ENCODE measurements at regions not wholly inside any gene's neighbourhood (a gene's known extent, or its start where the extent isn't known, plus 50 kb on each side); places are given as distances from the start of the nearest gene placed in this dataset.
A peak's percentile ranks its signal among the peaks of the same experiment; 100 is the strongest.
"Not testable (repeated sequence)": the region's sequence is repeated elsewhere in the genome, so short reads cannot be mapped to it uniquely, and the experiment has no call there.

DNA sequence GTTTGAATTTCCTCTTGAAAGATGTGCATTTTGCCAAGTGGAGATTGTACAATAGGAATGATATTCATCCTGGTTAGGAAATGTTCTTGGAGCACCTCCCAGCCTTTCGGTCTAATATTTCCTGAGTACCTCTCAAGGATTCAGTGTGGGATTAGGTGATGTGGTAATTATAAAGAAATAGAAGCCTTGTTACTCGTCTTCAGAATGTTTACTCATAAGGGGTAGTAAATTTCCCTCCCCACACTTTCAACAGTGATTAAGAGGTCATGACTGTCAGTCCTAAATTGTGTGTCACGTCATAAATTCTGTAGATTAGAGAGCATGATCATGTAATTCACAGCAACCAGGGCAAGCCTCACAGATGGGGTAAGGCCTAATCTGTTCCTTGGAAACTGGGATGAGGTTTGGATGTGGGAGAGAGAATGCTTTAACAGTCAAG, 633.1 kb upstream of the TBL1XR1 start:
- peak; percentile 34 for DNase-seq

DNA sequence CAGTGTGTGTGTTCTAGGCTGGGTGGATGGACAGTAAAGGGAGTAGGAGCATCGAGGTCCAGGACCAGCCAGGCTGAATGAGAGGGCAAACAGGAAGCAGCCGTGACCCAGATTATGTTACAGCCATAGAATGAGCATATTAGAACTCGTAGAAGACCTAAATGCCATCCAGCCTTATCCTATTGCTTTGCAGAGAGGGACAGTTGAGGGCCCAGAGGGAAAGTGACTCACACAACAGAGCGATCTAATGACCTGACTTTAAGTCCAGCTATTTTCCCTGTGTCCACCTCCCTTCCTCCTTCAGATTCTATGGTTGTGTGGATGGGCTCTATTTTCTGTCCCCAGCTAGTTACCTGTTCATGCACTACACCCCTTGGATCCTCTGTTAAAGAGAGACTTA, 634.1 kb upstream of the TBL1XR1 start:
- DNase-seq: peak; percentile 51

DNA sequence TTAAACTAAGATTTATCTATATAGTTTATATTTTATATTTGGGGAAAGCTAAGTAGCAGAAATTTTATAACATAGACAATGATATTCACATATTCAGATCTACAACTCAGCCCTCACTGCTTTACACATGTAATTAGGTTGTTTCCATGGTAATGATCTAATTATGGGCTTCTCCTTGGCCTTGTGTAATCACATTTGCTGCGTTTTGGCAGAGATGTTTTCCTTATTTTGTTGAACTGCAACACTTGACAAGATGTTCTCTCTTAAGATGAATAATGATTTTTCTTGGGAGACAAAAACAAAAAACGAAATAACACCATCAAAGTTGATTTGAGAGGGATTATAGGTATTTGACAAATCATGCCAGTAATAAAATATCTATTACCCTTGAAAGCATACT, 635.6 kb upstream of the TBL1XR1 start:
- DNase-seq: peak; percentile 96

DNA sequence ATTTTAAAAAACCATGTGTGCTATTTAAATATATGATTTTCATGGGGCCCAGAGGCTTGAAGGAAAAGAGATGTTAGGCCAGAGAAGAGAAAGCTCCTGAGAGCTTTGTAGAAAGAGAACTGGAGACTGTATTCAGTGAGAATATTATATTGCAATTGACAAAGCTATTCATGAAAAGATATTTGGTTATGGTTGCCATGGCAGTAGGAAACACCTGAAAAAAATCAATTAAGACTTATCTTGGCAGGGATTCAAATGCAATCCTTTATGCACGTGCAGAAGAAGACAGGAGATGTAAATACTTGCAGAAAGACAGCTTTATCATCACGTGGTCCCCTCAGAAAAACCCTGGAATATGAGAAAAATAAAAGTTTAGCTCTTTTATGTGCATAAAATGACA, 636.0 kb upstream of the TBL1XR1 start:
- DNase-seq: peak; percentile 99

DNA sequence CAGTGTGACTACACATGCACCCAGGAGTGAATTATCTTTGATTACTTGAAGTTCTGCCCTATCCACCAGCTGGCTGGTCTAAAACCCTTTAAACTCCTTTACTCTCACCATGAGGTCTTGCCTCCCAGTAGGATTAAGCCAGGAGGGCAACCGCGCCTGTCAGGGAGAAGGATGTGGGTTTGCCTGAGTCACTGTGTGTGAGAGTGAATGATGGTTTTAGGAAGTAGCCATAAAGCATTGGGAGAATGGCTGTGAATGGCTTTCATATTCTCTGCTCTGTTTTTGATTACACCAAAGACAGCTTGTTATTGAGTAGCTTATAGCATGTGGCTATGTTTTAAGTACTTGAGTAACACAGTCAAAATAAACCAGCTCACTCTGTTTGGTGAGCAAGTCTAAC, 637.7 kb upstream of the TBL1XR1 start:
- peak; percentile 88 for DNase-seq

DNA sequence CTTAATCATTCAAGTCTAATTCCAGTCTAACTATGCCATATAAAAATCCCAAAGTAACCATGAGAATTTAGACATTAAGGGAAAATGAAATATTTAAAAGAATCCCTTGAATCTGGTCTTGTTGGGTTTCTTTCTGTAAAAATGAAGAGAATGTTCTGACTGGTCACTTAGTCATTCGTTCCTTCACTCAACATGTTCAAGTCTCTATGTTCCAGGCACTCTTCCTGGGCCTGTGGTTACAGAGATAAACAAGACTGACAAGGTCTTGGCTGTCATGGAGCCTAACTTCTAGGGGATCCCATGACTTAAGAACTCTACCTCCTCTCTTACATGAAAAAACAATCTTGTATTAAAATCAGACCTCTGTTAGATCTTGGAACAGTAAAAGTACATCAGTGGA, 638.6 kb upstream of the TBL1XR1 start:
- no peak for DNase-seq

DNA sequence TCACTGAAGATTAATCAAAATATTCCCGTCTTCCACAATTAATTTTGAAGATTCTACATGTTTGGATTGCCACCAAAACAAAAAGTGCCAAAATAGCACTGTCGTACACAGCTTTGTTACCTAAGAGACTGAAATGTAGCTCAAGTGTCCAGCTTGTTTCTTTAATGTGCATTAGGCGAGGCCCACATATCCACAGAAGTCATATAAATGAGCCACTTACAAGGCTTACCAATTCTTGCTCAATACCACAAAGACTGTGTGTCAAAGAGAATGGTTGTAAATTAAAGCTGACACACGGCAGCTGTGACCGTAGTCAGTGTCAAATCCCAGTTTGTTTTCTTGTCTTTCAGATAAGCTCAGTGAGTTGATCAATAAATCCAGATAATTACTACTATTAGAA, 639.4 kb upstream of the TBL1XR1 start:
- peak; percentile 92 for DNase-seq

DNA sequence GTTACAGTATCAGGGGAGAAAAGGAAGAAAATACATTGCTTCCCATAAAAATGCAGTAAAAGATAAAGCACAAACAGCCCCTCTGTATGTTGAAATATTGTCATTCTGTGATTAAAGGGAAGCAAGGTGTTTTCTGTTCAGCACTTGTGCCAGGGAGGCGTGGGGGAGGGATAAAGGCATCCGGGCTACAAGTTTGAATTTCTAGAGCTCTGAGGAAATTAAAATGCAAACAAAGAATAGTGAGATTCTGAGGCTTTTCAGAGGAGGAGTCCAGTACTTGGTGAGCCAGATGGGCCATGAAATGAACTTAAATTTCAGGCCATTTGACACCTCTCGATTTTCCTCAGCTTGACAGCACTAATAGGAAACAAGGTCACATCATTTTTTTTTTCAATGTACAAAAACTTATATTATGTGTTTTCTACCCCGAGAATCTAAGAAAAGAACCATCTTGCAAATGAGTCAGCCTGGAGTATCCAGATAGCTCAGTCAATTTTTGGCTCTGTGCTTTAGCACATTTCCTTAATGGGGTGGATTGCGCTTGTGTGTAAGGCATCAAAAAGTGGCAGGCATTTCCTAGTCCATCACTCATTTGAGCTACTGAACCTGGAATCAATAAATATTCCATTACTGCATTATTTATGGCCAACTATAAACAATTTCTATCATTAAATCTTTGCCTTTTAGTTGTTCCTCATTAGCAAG, 640.8 kb upstream of the TBL1XR1 start:
- DNase-seq: no peak

DNA sequence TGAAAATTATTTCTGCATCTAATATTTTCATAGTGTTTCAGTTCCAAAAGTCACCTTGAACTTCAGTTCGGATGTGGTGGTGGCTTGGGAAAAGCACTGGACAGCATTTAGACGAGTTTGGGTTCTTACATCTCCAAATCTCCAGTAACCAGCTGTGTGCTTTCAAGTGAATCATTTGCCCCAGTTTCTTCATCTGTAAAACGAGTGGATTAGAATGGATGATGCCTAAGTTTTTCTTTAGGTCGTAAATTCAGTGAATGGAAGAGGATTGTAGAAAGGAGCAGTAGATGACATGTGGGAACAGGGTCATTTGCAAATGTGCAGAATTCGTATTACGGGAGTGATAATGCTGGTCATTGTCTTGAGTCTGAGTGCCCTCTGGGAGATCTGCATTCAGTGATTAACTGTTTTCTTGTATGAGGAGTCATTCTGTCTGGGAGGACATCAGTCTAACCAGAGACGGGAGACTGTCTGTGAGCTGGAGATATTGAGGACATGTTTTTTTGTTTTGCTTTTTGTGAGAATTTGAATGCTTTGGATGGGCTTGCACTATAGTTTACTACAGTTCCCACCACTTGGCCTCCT, 641.6 kb upstream of the TBL1XR1 start:
- DNase-seq: no peak

DNA sequence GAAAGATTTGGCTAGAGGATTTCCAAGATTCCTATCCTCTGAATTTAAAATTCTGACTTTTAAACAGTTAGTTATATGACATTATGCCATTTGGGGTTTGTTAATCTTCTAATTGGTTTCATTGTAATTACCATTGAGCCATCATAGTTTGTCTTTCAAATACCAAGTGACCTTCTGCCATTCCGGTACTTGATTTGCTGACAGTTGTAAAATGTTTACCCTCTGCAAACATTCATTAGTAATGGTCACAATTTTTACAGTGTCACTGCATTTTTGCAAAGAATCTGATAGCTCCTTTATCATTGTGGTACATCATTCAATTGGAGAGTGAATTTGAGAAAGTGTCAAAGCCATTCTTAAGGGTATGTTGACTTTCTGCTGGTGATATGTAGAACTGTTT, 645.0 kb upstream of the TBL1XR1 start:
- DNase-seq: peak; percentile 49

DNA sequence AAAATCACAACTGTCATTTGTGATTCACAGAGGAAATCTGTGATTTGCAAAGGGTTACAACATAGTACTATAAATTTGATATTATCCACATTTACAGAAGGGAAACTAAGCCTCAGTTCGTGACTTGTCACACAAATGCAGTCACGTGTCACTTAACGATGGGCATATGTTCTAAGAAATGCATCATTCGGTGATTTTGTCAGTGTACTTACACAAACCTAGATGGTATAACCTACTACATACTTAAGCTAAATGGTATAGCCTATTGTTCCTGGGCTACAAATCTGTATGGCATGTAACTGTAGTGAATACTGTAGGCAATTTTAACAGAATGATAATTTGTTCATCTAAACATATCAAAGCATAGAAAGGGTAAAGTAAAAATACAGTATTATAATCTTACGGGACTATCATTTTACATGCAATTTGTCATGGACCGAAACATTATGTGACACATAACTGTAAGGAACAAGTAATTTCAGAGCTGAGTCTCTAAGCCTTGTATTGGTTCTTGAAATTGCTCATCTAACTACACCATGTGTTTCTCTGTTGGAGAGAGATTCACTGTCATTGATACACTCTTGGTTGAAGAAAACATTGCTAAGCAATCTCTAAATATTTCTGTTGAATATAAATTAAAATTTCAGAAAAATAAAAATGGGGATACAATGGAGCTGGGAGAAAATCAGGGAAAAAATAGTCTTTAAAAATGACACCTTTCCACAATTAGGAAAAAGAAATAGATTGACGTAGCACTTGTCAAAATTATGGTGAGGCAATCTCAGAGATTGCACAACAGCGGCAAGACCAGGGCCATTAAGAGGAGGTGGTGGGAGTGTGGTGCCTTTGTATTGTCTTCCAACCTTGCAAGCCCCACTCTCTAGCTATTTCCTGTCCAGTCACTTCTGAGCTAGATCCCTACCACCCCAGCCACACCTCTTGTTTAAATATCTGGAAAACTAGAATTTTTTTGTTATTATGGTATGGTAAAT, 645.8 kb upstream of the TBL1XR1 start:
- DNase-seq: no peak

DNA sequence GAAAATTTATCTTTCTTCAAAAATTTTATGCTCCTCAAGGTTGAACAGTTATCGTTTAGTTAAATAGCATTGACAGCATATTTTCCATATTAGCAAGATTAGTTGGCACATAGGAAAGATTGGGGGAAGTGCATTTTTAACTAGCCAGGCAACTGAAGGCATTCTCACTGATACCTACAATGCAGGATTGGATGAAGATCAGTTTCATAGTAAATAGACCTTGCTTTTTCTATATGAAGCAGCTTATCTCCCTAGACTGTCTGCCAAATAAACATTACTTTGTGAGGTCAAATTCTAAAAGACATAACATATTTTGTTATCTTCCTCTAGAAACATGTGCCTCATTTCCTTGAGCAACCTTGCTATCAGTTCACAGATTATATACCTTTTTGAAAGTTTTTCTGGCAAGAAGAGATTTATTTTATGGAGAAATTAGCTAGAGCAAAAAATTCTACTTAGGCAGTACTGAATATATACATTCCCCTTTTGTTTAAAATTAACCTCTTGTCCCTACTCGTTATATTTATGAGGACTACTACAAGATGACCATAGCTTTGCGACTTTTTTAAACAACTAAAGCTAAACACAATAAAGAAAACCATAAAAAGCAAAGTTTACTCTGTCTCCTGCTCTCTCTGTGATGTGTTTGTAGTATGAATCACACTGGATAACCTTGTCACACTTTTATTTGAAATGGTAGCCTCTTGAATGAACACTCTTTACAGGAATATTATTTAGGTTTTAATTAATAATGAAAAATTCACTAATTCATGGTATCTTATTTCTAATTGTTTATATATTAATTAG, 654.9 kb upstream of the TBL1XR1 start:
- DNase-seq: peak; percentile 11

DNA sequence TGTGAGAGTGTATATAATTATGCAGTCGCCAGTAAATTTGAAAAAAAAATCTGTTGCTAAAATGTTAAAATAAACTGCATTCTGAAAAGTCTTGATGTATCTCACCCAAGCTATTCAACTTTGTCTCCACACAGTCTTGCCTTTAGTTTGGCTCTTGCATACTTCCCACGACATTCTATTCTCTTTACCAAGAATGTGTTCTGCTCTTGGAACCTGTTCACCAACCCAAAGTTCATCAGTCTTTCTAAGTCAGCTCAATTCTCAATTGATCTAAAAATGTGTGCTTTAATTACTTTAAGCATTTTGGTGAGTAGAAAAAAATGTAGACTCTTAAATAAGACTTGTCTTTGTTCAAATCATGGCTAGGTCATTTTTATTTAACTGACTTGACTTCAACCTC, 657.7 kb upstream of the TBL1XR1 start:
- DNase-seq: no peak

DNA sequence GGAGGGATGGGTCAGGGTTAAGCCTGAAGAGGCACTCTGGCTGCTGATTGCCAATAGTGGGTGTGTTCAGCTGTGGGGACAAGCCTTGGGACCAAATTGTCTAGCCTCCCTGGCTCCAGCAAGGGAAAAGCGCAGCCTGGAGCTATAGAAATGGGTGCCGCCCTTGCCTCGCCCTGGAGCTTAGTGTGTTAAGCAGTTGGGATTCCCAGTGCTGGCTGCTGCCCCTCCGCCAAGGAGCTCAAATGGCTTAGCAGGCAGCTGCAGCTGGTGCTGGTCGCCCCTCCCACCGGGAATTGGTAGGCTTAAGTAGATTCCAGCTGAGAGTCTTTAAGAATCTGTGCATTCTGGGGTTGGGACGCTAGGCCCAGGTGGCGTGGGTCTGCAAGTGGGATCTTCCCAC, 662.9 kb upstream of the TBL1XR1 start:
- no peak for DNase-seq

DNA sequence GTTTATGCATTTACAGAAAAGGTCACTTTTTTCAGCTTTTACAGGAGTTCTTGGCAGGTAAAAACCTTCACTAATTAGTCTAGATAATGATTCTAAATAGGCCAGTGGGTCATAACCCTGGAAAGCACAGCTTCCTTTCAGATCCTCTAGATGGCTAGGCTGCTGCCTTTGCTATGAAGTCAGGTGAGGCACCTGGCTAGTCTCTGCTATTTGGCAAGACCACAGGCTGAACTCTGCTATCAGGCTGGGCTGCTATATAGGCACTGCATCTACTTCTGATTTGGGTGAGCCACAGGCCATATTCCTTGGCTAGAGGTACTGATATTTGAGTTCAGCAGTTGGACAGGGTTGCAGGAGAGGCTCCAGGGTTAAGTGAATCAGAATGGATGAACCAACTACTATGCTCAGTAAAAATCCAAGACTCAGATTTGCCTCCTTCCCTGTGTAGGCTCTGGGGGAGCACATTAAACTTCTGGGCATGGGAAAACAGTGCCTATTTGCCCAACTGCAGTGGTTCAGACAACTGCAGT, 665.7 kb upstream of the TBL1XR1 start:
- DNase-seq: no peak

DNA sequence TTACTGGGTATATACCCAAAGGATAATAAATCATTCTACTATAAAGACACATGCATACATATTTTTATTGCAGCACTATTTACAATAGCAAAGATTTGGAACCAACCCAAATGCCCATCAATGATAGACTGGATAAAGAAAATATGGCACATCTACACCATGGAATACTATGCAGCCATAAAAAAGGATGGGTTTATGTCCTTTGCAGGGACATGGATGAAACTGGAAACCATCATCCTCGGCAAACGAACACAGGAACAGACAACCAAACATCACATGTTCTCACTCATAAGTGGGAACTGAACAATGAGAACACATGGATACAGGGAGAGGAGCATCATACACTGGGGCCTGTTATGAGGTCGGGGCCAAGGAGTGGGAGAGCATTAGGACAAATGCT, 665.0 kb upstream of the KCNMB2 start:
- not testable (repeated sequence) for DNase-seq

DNA sequence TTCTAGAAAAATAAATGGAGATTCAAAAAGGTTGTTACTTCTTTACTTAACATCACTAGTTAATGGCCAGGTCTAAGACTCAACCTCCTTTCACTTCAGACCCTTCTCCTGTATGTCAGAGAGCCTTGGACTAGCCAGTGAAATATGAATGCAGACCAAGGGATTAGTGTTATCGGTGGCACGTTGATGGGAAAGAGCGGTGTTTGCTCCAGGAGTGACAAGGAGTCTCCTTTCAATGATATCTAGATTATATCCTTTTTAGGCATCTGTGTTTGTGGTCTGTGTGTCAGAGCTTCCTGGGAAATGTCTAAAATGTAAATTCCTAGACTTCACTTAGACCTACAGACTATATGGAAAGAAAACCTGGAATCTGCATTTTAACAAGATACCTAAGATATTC, 658.0 kb upstream of the KCNMB2 start:
- no peak for DNase-seq

DNA sequence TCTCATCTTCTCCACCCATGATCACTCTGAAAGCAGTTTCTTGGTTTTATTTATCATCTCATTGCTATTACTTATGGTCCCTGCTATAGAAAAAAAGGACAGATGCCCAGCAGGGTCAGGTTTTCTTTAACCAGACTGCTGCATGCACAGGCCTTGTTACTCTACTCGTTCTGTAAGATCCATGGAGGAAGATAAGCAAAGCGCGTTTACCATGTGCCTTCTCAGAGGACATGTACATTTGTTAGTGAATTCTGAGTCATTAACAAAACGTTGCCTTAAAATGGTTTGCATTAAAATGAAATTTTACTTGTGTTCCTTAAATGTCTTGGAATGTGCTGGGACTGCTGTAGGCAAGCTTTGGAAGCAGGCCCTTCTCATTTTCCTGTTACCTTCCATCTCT, 657.3 kb upstream of the KCNMB2 start:
- DNase-seq: no peak

DNA sequence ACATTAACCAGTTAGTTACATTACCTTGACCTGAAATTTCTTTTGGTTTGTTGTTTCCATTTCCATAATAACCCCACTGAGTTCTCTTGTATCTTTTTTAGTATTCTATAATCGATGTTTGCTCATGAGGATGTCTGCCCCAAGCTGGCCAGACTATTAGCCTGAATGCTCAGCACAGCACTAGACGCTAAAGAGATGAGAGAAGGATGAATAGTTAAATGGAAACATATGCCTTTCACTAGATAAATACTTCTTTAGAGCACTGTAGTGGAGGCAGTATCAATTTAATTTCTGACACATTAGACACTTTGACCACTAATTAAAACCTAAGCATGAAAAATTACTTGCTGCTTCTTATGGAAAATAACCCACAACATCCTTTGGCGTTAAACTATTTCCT, 654.9 kb upstream of the KCNMB2 start:
- peak; percentile 9 for DNase-seq

DNA sequence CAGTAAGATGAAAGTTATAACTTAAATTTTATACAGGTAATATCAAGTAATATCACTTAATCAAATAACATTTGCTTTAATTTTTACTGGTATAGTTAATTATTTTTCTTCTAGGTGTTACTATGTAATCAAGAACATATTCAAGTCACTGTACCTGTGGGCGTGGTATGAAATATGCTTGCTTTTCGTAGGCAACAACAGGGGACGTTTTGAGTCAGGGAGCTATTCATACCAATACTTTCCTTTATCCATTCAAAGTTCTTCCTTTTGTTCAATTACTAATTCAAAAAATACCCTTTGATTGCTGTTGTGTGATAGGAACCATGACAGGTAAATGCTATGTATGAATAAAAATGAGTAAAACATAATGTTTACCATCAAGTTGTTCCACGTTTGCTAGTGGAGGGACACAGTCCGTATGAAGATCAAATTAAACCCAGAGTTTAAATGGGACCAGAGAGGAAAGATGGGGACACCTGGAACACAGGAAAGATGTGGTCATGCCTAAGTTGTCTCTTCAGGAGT, 654.0 kb upstream of the KCNMB2 start:
- no peak for DNase-seq

DNA sequence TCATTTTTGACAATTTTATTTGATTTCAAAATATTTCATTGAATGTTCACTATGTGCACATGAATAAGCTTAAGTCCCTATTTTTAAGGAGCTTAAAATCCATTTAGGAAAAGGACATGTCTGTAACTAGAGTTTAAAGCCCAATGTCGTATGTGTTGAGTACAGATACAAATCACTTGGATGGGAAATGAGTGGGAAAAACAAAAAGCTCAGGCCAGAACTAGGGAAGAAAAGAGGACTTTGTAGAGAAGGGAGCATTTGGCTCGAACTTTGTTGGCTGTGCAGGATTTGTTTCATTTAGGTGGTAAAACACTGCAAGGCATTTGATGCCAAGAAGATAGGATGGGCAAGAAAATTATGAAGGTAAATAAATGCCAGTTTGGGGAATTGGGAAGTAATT, 653.1 kb upstream of the KCNMB2 start:
- DNase-seq: no peak

DNA sequence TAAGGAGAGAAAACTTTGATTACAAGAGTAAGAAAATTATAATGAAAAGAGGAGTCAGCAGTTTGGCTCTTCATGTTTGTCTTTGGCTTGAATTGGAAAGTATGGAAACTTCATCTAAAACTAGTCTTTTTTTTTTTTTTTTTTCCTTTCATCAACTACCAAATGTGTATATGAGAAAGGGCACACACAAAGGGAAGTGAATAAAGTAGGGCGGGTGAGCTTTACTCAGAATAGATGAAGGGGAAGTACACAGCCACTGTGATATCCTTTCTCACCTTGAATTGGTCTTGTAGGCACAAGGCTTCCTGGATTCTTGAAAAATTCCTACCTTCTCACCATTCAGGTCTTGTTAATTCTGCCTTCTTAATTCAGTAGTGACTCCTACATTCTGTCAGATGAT, 652.3 kb upstream of the KCNMB2 start:
- DNase-seq: no peak

All from NCI-H146 (cell line).